H1 (cell line): ENCODE measurements at regions not wholly inside any gene's neighbourhood (a gene's known extent, or its start where the extent isn't known, plus 50 kb on each side); places are given as distances from the start of the nearest gene placed in this dataset.

Experiments used
- CEBPB ChIP-seq: IDR thresholded peaks from 2 replicates; pipeline ENCODE4 v1.6.1; 2012; ENCODE audit warnings: low read depth, low read length
- CTCF ChIP-seq, 3 experiments: IDR thresholded peaks; 1 replicate in 2 of 3; 2 replicates in 1 of 3; pipeline versions ENCODE4 v1.5.1 to v1.6.1; 2011; ENCODE audit warnings: low read length in 3 of 3, mild to moderate bottlenecking in 3 of 3, inconsistent platforms in 2 of 3, low read depth in 1 of 3, moderate library complexity in 1 of 3; ENCODE audit not compliant: insufficient read depth in 1 of 3; ENCODE audit errors: control extremely low read depth in 1 of 3
- EZH2 ChIP-seq: fragments of 200-600 bp; sonication (generic); IDR thresholded peaks from 2 replicates; pipeline ENCODE4 v1.7.1; 2012; ENCODE audit warnings: low read depth, mild to moderate bottlenecking, moderate library complexity, low read length, inconsistent platforms; ENCODE audit not compliant: severe bottlenecking
- FOSL1 ChIP-seq: IDR thresholded peaks from 2 replicates; pipeline ENCODE4 v1.6.1; 2011; ENCODE audit warnings: mild to moderate bottlenecking, low read depth, low read length, moderate library complexity; ENCODE audit not compliant: insufficient read depth
- KDM4A ChIP-seq: IDR thresholded peaks from one replicate; pipeline ENCODE4 v1.7.1; 2012; ENCODE audit warnings: low read depth, mild to moderate bottlenecking, moderate library complexity, low read length, inconsistent platforms; ENCODE audit not compliant: severe bottlenecking
- POLR2A ChIP-seq, 2 experiments: IDR thresholded peaks; 1 replicate in 1 of 2; 2 replicates in 1 of 2; pipeline ENCODE4 v1.6.1; 2011; ENCODE audit warnings: low read depth in 2 of 2, low read length in 2 of 2, mild to moderate bottlenecking in 2 of 2; ENCODE audit errors: control extremely low read depth in 1 of 2
- SRF ChIP-seq: IDR thresholded peaks from 2 replicates; pipeline ENCODE4 v1.6.1; 2011; ENCODE audit warnings: mild to moderate bottlenecking, low read depth, low read length, moderate library complexity
- TAF1 ChIP-seq: IDR thresholded peaks from 2 replicates; pipeline ENCODE4 v1.6.1; 2011; ENCODE audit warnings: mild to moderate bottlenecking, low read depth, low read length

- TF ChIP-seq CTCF (IDR thresholded peaks at IDR 0.05; ENCODE audit: control extremely low read depth in 1 of 3, insufficient read depth in 1 of 3, low read depth in 1 of 3, low read length in 3 of 3) (no peak), TAF1 (no peak), EZH2 (no peak), KDM4A (no peak), SRF (0 out of 2 replicates have a peak, but pooled peaks have one; percentile 38), POLR2A (IDR thresholded peaks at IDR 0.05; ENCODE audit: control extremely low read depth in 1 of 2, low read depth in 2 of 2, low read length in 2 of 2) (no peak), CEBPB (no peak), FOSL1 (no peak)
Measured at GRCh38 chr22:44608597-44609399, 93.2 kb upstream of the PRR5 start.
